ENCODE measurements at regions not wholly inside any gene's neighbourhood (a gene's known extent, or its start where the extent isn't known, plus 50 kb on each side); places are given as distances from the start of the nearest gene placed in this dataset.

- H3K27ac Mint-ChIP-seq (ENCODE audit: unreplicated experiment): no peak overlapping the region
- DNase-seq (ENCODE audit: extremely low spot score, unreplicated experiment): no peak
- H3K4me1 Mint-ChIP-seq (ENCODE audit: unreplicated experiment): no peaks in the 10 kb centered on the region
- no peak overlapping the region for H3K4me3 Mint-ChIP-seq (ENCODE audit: unreplicated experiment)
- peaks cover 7% of the 10 kb centered on the region for H3K9me3 Mint-ChIP-seq (ENCODE audit: unreplicated experiment)
- no peaks in the 10 kb centered on the region for H3K36me3 Mint-ChIP-seq (ENCODE audit: unreplicated experiment)
- peaks cover 14% of the 10 kb centered on the region for H3K27me3 Mint-ChIP-seq (ENCODE audit: unreplicated experiment)
- TF ChIP-seq, protein P1, sequence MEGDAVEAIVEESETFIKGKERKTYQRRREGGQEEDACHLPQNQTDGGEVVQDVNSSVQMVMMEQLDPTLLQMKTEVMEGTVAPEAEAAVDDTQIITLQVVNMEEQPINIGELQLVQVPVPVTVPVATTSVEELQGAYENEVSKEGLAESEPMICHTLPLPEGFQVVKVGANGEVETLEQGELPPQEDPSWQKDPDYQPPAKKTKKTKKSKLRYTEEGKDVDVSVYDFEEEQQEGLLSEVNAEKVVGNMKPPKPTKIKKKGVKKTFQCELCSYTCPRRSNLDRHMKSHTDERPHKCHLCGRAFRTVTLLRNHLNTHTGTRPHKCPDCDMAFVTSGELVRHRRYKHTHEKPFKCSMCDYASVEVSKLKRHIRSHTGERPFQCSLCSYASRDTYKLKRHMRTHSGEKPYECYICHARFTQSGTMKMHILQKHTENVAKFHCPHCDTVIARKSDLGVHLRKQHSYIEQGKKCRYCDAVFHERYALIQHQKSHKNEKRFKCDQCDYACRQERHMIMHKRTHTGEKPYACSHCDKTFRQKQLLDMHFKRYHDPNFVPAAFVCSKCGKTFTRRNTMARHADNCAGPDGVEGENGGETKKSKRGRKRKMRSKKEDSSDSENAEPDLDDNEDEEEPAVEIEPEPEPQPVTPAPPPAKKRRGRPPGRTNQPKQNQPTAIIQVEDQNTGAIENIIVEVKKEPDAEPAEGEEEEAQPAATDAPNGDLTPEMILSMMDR (IDR thresholded peaks at IDR 0.05): no peak
These were observed 206.4 kb upstream of the CHAC2 start for GRCh38 chr2:53561155-53561554.

GRCh38 chr2:53559302-53559966 lies 208.2 kb upstream of the CHAC2 start:
- H3K27ac Mint-ChIP-seq (ENCODE audit: unreplicated experiment): no peak overlapping the region
- H3K27me3 Mint-ChIP-seq (ENCODE audit: unreplicated experiment): peaks cover 14% of the 10 kb centered on the region
- H3K4me3 Mint-ChIP-seq (ENCODE audit: unreplicated experiment): no peak overlapping the region
- H3K36me3 Mint-ChIP-seq (ENCODE audit: unreplicated experiment): no peaks in the 10 kb centered on the region
- H3K9me3 Mint-ChIP-seq (ENCODE audit: unreplicated experiment): peaks cover 7% of the 10 kb centered on the region
- no peaks in the 10 kb centered on the region for H3K4me1 Mint-ChIP-seq (ENCODE audit: unreplicated experiment)
- TF ChIP-seq, protein P1 (IDR thresholded peaks at IDR 0.05): no peak
- DNase-seq (ENCODE audit: extremely low spot score, unreplicated experiment): no peak

DNA sequence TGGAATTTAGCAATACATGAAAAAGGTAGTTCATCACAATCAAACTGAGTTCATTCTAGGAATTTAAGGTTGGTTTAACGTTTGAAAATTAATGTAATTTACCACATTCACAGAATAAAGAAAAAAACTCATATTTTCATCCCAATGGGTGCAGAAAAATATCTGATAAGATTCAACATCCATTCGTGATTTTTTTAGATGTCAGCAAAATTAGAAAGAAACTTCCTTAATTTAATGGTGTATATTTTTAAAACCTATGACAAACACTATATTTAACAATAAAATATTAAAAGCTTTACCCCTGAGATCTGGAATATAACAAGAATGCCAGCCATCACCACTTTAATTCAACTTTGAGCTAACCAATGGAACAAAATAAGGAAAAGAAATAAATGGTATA lies 208.7 kb upstream of the CHAC2 start:
- TF ChIP-seq, protein P1 (IDR thresholded peaks at IDR 0.05): no peak
- Mint-ChIP-seq H3K27ac (ENCODE audit: unreplicated experiment) (no peak overlapping the region), H3K36me3 (ENCODE audit: unreplicated experiment) (no peaks in the 10 kb centered on the region), H3K27me3 (ENCODE audit: unreplicated experiment) (peaks cover 14% of the 10 kb centered on the region), H3K4me3 (ENCODE audit: unreplicated experiment) (no peak overlapping the region), H3K9me3 (ENCODE audit: unreplicated experiment) (peaks cover 7% of the 10 kb centered on the region), H3K4me1 (ENCODE audit: unreplicated experiment) (no peaks in the 10 kb centered on the region)
- DNase-seq (ENCODE audit: extremely low spot score, unreplicated experiment): no peak

GRCh38 chr2:53549497-53549896 lies 218.1 kb upstream of the CHAC2 start:
- no peak overlapping the region for H3K27ac Mint-ChIP-seq (ENCODE audit: unreplicated experiment)
- no peak overlapping the region for H3K4me3 Mint-ChIP-seq (ENCODE audit: unreplicated experiment)
- no peak for DNase-seq (ENCODE audit: extremely low spot score, unreplicated experiment)
- peaks cover 5% of the 10 kb centered on the region for H3K9me3 Mint-ChIP-seq (ENCODE audit: unreplicated experiment)
- peaks cover 24% of the 10 kb centered on the region for H3K27me3 Mint-ChIP-seq (ENCODE audit: unreplicated experiment)
- TF ChIP-seq, protein P1 (IDR thresholded peaks at IDR 0.05): no peak
- no peaks in the 10 kb centered on the region for H3K4me1 Mint-ChIP-seq (ENCODE audit: unreplicated experiment)
- H3K36me3 Mint-ChIP-seq (ENCODE audit: unreplicated experiment): no peaks in the 10 kb centered on the region

GRCh38 chr2:53545604-53546003 lies 222.0 kb upstream of the CHAC2 start:
- TF ChIP-seq, protein P1 (IDR thresholded peaks at IDR 0.05): no peak
- Mint-ChIP-seq H3K36me3 (ENCODE audit: unreplicated experiment) (no peaks in the 10 kb centered on the region), H3K27ac (ENCODE audit: unreplicated experiment) (no peak overlapping the region), H3K9me3 (ENCODE audit: unreplicated experiment) (peaks cover 9% of the 10 kb centered on the region), H3K27me3 (ENCODE audit: unreplicated experiment) (peaks cover 27% of the 10 kb centered on the region), H3K4me1 (ENCODE audit: unreplicated experiment) (no peaks in the 10 kb centered on the region), H3K4me3 (ENCODE audit: unreplicated experiment) (no peak overlapping the region)
- DNase-seq (ENCODE audit: extremely low spot score, unreplicated experiment): no peak
